Common myeloid progenitor, CD34-positive (primary cell): ENCODE measurements at regions not wholly inside any gene's neighbourhood (a gene's known extent, or its start where the extent isn't known, plus 50 kb on each side); places are given as distances from the start of the nearest gene placed in this dataset.
A peak's percentile ranks its signal among the peaks of the same experiment; 100 is the strongest.

Experiments used
- CTCF ChIA-PET: fragments of 350-600 bp; sonication (Branson Sonifier 250); formaldehyde crosslinking; loops from one replicate; lab custom pipeline; 2021; ENCODE audit warnings: antibody characterized with exemption; lab: Charles Lee
- POLR2A ChIA-PET: fragments of 350-600 bp; sonication (Branson Sonifier 250); formaldehyde crosslinking; loops from one replicate; lab custom pipeline; 2021; ENCODE audit warnings: antibody characterized with exemption; lab: Charles Lee
- DNase-seq, 3 donors: peaks; one replicate each; pipeline versions ENCODE4 v3.0.0 to v3.0.0-alpha.2; 2013
- H3K27ac ChIP-seq, 2 experiments: 1 replicate in 1 of 2; 2 replicates in 1 of 2; pipeline ENCODE4 v1.7.0; 2013; ENCODE audit warnings: inconsistent platforms in 2 of 2, low read length in 2 of 2, mild to moderate bottlenecking in 2 of 2, low read depth in 1 of 2, moderate library complexity in 1 of 2; ENCODE audit not compliant: severe bottlenecking in 2 of 2, insufficient read depth in 1 of 2, poor library complexity in 1 of 2
- H3K27me3 ChIP-seq, 5 experiments: replicated peaks in 2 of 5; 1 replicate in 3 of 5; 2 replicates in 2 of 5; pipeline versions ENCODE4 v1.6.1 to v1.7.0; 2013; ENCODE audit warnings: low read length in 4 of 5, mild to moderate bottlenecking in 2 of 5, moderate library complexity in 2 of 5, inconsistent platforms in 1 of 5; ENCODE audit not compliant: insufficient read depth in 5 of 5, control insufficient read depth in 4 of 5
- H3K36me3 ChIP-seq, 4 experiments: 1 replicate in 2 of 4; 2 replicates in 2 of 4; pipeline versions ENCODE4 v1.6.1 to v1.7.0; 2013; ENCODE audit warnings: low read length in 3 of 4, control low read depth in 1 of 4, mild to moderate bottlenecking in 1 of 4; ENCODE audit not compliant: control insufficient read depth in 4 of 4, insufficient read depth in 4 of 4
- H3K4me1 ChIP-seq, 4 experiments: 1 replicate in 3 of 4; 2 replicates in 1 of 4; pipeline versions ENCODE4 v1.6.1 to v1.7.1; 2013; ENCODE audit warnings: low read length in 3 of 4, mild to moderate bottlenecking in 3 of 4, control low read depth in 1 of 4, inconsistent platforms in 1 of 4, moderate library complexity in 1 of 4; ENCODE audit not compliant: control insufficient read depth in 4 of 4, insufficient read depth in 4 of 4; ENCODE audit errors: control extremely low read depth in 1 of 4
- H3K4me3 ChIP-seq, 7 experiments: 1 replicate in 4 of 7; 2 replicates in 3 of 7; pipeline versions ENCODE4 v1.5.1 to v1.7.0; 2013; ENCODE audit warnings: mild to moderate bottlenecking in 7 of 7, low read length in 6 of 7, moderate library complexity in 6 of 7, inconsistent platforms in 2 of 7, low read depth in 2 of 7, control low read depth in 1 of 7; ENCODE audit not compliant: insufficient read depth in 4 of 7, control insufficient read depth in 1 of 7; ENCODE audit errors: extremely low read depth in 1 of 7
- H3K9me3 ChIP-seq, 5 experiments: 1 replicate in 4 of 5; 2 replicates in 1 of 5; pipeline versions ENCODE4 v1.6.1 to v1.7.1; 2013; ENCODE audit warnings: low read length in 4 of 5, mild to moderate bottlenecking in 2 of 5, inconsistent platforms in 1 of 5, low read depth in 1 of 5, moderate library complexity in 1 of 5; ENCODE audit not compliant: control insufficient read depth in 4 of 5, insufficient read depth in 2 of 5; ENCODE audit errors: control extremely low read depth in 1 of 5
- WGBS: methylation state at CpG from one replicate; pipeline ENCODE4 v1.1.5; 2013; ENCODE audit not compliant: insufficient coverage; 5-methylcytosine and 5-hydroxymethylcytosine counted together

DNA sequence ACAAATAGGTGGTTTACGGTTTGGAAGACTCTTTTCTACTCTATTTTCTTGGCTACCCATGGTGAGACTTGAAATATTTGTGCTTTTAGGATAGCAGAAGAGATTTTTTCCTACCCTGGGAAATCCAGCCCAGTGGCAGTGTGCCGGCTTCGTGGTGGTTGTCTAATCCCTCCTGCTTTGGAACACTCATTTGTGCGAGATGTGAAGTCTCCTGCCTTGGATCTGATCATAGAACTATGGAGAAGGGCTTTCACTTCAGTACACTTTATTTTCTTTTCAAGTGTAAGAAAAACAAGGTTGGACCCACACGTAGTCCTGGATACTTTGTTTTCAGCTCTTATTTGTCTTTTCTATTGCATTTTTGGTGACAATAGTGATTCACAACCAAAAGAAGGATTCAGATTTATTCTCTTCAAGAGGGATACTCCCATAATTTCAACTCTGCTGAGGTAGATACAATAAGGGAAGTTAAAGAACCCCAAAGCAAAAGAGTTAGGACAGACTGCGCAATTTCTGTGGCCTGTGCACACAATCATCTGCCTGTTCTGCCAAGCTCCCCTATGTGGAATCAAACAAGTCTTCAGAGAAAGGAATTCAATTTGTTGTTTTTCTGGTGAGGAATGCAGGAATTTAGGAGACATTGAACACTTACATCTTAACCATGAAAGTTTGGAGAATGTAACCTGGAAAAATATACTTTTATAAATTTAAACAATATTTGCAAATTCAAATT is 413.2 kb downstream of the GJA1 start:
- Histone ChIP-seq H3K4me1 (no peaks in the 10 kb centered on the region), H3K4me3 (no peak overlapping the region), H3K36me3 (no peaks in the 10 kb centered on the region), H3K9me3 (no peaks in the 10 kb centered on the region), H3K27ac (no peak overlapping the region), H3K27me3 (peaks cover 0 to 3% (median 0%) of the 10 kb centered on the region in 5 experiments)
- POLR2A ChIA-PET, result no interaction called here
- CTCF ChIA-PET, result interaction anchor here (0.6 to 4.5 kb wide), 11 partner anchors 9 to 418 kb away, joined by 3 to 36 read pairs (median 5); partner anchors contain the start of gene GJA1
- no peak for DNase-seq
- WGBS, result 92% methylated on average over 2 of the region's 6 CpGs

DNA sequence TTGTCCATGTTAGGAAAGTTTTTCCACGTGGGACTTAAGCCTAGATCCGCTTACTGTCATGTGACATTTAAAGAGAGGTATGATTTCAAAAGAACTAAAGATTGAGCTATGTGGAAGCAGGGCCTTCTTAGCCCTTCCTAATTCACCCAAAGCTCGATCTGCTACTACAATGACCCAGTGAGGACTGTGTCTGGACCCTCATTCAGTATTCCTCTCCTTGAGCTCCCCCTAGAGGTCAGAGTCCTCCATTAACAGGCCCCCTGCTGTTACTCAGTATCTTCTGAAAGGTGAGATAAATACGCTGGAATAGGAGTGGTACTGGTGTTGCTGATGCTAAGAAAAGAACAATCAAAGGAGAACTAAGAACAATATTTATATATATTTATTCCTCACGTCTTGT is 414.0 kb downstream of the GJA1 start:
- Histone ChIP-seq H3K9me3 (no peaks in the 10 kb centered on the region), H3K4me3 (no peak overlapping the region), H3K27ac (no peak overlapping the region), H3K27me3 (peaks cover 0 to 8% (median 0%) of the 10 kb centered on the region in 5 experiments), H3K4me1 (no peaks in the 10 kb centered on the region), H3K36me3 (no peaks in the 10 kb centered on the region)
- WGBS, result 0% methylated on average over 1 of the region's 5 CpGs
- peak; percentile 63 to 79 (median 71) for DNase-seq
- ChIA-PET CTCF (interaction anchor here (0.6 to 4.5 kb wide), 9 partner anchors 9 to 419 kb away, joined by 3 to 36 read pairs (median 6); partner anchors contain the start of gene GJA1), POLR2A (no interaction called here)

DNA sequence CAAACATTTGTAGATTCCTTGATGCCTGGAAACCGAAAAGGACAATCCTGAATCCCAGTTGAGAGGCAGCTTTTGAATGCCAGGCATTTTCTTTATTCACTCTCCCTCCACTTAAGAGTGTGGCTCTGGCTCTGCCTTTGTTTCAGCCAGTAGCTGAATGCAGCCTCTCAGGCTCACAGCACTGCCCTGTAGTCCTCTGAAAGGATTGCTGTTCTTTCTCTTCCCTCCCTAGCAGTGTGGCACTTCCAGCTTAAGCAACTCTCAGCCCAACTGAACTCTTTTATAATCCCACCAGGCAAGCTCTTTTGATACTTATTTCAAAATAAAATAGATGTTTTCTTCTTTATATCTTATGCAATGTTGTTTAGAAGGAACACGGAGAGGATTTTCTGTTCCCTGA is 415.6 kb downstream of the GJA1 start:
- no CpG with 5 or more reads among the region's 2 CpGs for WGBS
- H3K36me3 ChIP-seq, result no peaks in the 10 kb centered on the region
- H3K4me3 ChIP-seq, result no peak overlapping the region
- peaks cover 0 to 8% (median 4%) of the 10 kb centered on the region in 5 experiments for H3K27me3 ChIP-seq
- H3K9me3 ChIP-seq, result no peaks in the 10 kb centered on the region
- no peak overlapping the region for H3K27ac ChIP-seq
- H3K4me1 ChIP-seq, result no peaks in the 10 kb centered on the region
- CTCF ChIA-PET, result interaction anchor here (1.0 to 4.5 kb wide), 6 partner anchors 9 to 421 kb away, joined by 3 to 36 read pairs (median 8); no protein-coding TSS in a partner anchor
- no peak for DNase-seq
- POLR2A ChIA-PET, result no interaction called here

DNA sequence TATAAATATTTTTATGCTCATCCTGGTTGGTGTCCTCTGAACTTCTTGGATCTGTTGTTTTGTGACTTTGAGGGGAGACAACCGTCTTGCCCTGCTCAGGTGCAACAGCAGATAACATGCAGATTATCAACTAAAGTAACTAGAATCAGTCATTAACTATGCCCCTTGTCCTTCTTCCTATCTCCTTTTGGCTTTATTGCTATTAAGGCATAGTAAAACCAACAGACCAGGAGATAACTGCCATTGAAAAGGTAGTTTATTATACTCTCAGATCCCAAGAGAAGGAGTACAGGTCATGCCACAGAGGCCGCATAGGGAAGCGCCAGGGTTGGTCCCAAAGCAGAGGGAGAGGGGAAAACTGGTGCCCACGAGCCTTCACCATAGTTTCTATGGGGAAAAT is 418.2 kb downstream of the GJA1 start:
- 92% methylated on average over 4 of the region's 4 CpGs for WGBS
- Histone ChIP-seq H3K9me3 (no peaks in the 10 kb centered on the region), H3K27ac (no peak overlapping the region), H3K27me3 (peaks cover 0 to 8% (median 4%) of the 10 kb centered on the region in 5 experiments), H3K4me3 (no peak overlapping the region), H3K4me1 (no peaks in the 10 kb centered on the region), H3K36me3 (no peaks in the 10 kb centered on the region)
- ChIA-PET CTCF (no interaction called here), POLR2A (no interaction called here)
- no peak for DNase-seq

DNA sequence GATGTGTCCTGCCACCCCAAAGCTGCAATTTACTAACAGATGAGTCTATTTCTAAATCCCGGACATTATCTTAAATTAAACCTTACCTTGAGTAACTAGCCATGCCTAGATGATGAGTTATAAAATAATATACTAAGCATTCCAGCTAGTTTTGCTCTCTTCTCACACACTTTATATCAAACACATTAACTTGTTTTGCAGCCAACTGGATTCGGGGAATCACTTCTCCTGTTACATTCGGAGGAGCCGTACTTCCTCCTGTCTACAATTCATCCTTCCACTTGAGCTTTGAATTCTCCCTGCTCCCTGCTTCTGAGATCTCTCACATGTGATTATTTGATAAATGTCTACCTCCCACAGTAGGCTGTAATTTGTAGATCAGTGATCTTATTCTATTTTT is 420.1 kb downstream of the GJA1 start:
- ChIA-PET POLR2A (no interaction called here), CTCF (no interaction called here)
- no peak for DNase-seq
- Histone ChIP-seq H3K4me1 (no peaks in the 10 kb centered on the region), H3K4me3 (no peak overlapping the region), H3K27me3 (peaks cover 0 to 8% (median 4%) of the 10 kb centered on the region in 5 experiments), H3K9me3 (no peaks in the 10 kb centered on the region), H3K27ac (no peak overlapping the region), H3K36me3 (no peaks in the 10 kb centered on the region)
- 100% methylated on average over 3 of the region's 4 CpGs for whole genome bisulfite sequencing

DNA sequence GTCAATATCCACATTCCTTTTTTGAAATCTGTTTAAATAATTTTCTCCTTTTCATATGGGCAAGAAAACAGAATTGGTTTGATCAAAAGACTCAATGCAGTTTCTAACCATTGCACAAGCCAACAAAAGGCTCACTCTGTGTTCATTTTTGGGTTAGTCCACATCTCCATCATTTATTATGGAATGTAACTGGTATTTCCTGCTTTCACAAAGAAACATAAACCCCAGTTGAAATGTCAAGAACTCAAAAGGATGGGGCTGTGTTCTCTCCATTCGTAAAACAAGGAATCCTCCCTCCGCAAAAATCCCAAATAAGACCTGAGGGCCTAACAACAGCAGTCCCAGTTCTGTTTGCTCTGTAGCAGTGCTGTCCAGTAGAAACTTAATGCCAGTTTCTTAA is 420.9 kb downstream of the GJA1 start:
- no peak overlapping the region for H3K27ac ChIP-seq
- POLR2A ChIA-PET, result no interaction called here
- H3K9me3 ChIP-seq, result no peaks in the 10 kb centered on the region
- no peaks in the 10 kb centered on the region for H3K4me1 ChIP-seq
- CTCF ChIA-PET, result no interaction called here
- peaks cover 0 to 8% (median 4%) of the 10 kb centered on the region in 5 experiments for H3K27me3 ChIP-seq
- no peak for DNase-seq
- no peaks in the 10 kb centered on the region for H3K36me3 ChIP-seq
- H3K4me3 ChIP-seq, result no peak overlapping the region
- 92% methylated on average over 2 of the region's 2 CpGs for WGBS

DNA sequence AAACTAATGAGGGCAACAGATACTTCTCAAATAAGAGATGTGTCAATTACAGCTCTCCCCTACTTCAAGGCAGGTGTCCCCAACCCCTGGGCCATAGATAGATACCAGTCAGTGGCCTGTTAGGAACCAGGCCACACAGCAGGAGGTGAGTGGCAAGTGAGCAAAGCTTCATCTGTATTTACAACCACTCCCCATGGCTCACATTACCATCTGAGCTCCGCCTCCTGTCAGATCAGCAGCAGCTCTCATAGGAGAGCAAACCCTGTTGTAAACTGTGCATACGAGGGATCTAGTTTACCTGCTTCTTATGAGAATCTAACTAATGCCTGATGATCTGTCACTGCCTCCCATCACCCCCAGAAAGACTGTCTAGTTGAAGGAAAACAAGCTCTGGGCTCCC is 422.1 kb downstream of the GJA1 start:
- no peaks in the 10 kb centered on the region for H3K9me3 ChIP-seq
- 59% methylated on average over 2 of the region's 2 CpGs for WGBS
- CTCF ChIA-PET, result no interaction called here

More for the DNA sequence above, 422.1 kb downstream of the GJA1 start:
- peaks cover 0 to 6% (median 4%) of the 10 kb centered on the region in 5 experiments for H3K27me3 ChIP-seq
- H3K36me3 ChIP-seq, result no peaks in the 10 kb centered on the region
- no peak overlapping the region for H3K4me3 ChIP-seq
- no peak for DNase-seq
- H3K27ac ChIP-seq, result no peak overlapping the region
- no peaks in the 10 kb centered on the region for H3K4me1 ChIP-seq
- POLR2A ChIA-PET, result no interaction called here
